SK-N-MC (cell line): ENCODE measurements at regions not wholly inside any gene's neighbourhood (a gene's known extent, or its start where the extent isn't known, plus 50 kb on each side); places are given as distances from the start of the nearest gene placed in this dataset.

Experiments used
- DNase-seq: peaks from one replicate; pipeline ENCODE4 v3.0.0-alpha.2; 2011; ENCODE audit warnings: low read depth, low spot score
- H3K27ac ChIP-seq: fragments of 200-600 bp; sonication (generic); 2 replicates; pipeline ENCODE4 v1.5.1; 2016; ENCODE audit warnings: mixed run types
- H3K36me3 ChIP-seq: fragments of 200-600 bp; sonication (generic); 2 replicates; pipeline ENCODE4 v1.6.1; 2017; ENCODE audit warnings: antibody characterized with exemption, low read length, mixed read lengths; ENCODE audit not compliant: insufficient read depth
- H3K4me3 ChIP-seq: fragments of 200-600 bp; sonication (generic); 2 replicates; pipeline ENCODE4 v1.5.1; 2016
- H3K9ac ChIP-seq: fragments of 200-600 bp; sonication (generic); 2 replicates; pipeline ENCODE4 v1.8.0; 2017; ENCODE audit warnings: mixed run types, mixed read lengths; ENCODE audit not compliant: insufficient read length
- H3K9me3 ChIP-seq: fragments of 200-600 bp; sonication (generic); 2 replicates; pipeline ENCODE4 v1.6.1; 2017; ENCODE audit warnings: low read depth, mild to moderate bottlenecking, antibody characterized with exemption, low read length, moderate library complexity, mixed read lengths
- EZH2 ChIP-seq: fragments of 200-600 bp; sonication (generic); IDR thresholded peaks from one replicate; pipeline ENCODE4 v1.6.1; 2017; ENCODE audit warnings: antibody characterized with exemption
- FOXP2 ChIP-seq: optimal IDR thresholded peaks from 2 replicates; pipeline ENCODE3; 2011; ENCODE audit warnings: mild to moderate bottlenecking, moderate library complexity; ENCODE audit not compliant: insufficient read depth; ENCODE audit errors: extremely low read length, control extremely low read depth
- POLR2AphosphoS5 ChIP-seq: IDR thresholded peaks from 2 replicates; pipeline ENCODE4 v1.6.1; 2012; ENCODE audit warnings: mild to moderate bottlenecking, low read depth, low read length, borderline replicate concordance

GRCh38 chr18:28903306-28903705, 726.4 kb upstream of the CDH2 start:
- no peak overlapping the region for H3K4me3 ChIP-seq
- no peaks in the 10 kb centered on the region for H3K36me3 ChIP-seq
- H3K9me3 ChIP-seq = no peaks in the 10 kb centered on the region
- no peak overlapping the region for H3K27ac ChIP-seq
- no peak for DNase-seq
- no peak overlapping the region for H3K9ac ChIP-seq
- no peak for TF ChIP-seq EZH2
- TF ChIP-seq FOXP2 = no peak
- TF ChIP-seq POLR2AphosphoS5 = no peak

- no peak overlapping the region for H3K9ac ChIP-seq
- H3K27ac ChIP-seq = no peak overlapping the region
- H3K4me3 ChIP-seq = no peak overlapping the region
- no peaks in the 10 kb centered on the region for H3K9me3 ChIP-seq
- TF ChIP-seq EZH2 (no peak), POLR2AphosphoS5 (no peak), FOXP2 (no peak)
- H3K36me3 ChIP-seq = no peaks in the 10 kb centered on the region
- DNase-seq = no peak
Measured at GRCh38 chr18:28890791-28891190, 713.9 kb upstream of the CDH2 start.

- H3K27ac ChIP-seq = no peak overlapping the region
- no peaks in the 10 kb centered on the region for H3K36me3 ChIP-seq
- TF ChIP-seq FOXP2 = no peak
- TF ChIP-seq POLR2AphosphoS5 = no peak
- no peak for TF ChIP-seq EZH2
- no peak for DNase-seq
- H3K4me3 ChIP-seq = no peak overlapping the region
- H3K9ac ChIP-seq = no peak overlapping the region
- no peaks in the 10 kb centered on the region for H3K9me3 ChIP-seq
Measured at GRCh38 chr18:28884304-28884703, 707.4 kb upstream of the CDH2 start.

- H3K9me3 ChIP-seq = no peaks in the 10 kb centered on the region
- H3K36me3 ChIP-seq = no peaks in the 10 kb centered on the region
- H3K4me3 ChIP-seq = no peak overlapping the region
- no peak overlapping the region for H3K9ac ChIP-seq
- no peak for TF ChIP-seq POLR2AphosphoS5
- TF ChIP-seq FOXP2 = no peak
- TF ChIP-seq EZH2 = no peak
- no peak overlapping the region for H3K27ac ChIP-seq
- DNase-seq = no peak
Measured at GRCh38 chr18:28880856-28881255, 703.9 kb upstream of the CDH2 start.

GRCh38 chr18:28875059-28875458, 698.1 kb upstream of the CDH2 start:
- no peaks in the 10 kb centered on the region for H3K36me3 ChIP-seq
- TF ChIP-seq POLR2AphosphoS5 (no peak), FOXP2 (no peak), EZH2 (no peak)
- H3K9me3 ChIP-seq = no peaks in the 10 kb centered on the region
- H3K4me3 ChIP-seq = no peak overlapping the region
- DNase-seq = no peak
- H3K9ac ChIP-seq = no peak overlapping the region
- no peak overlapping the region for H3K27ac ChIP-seq

GRCh38 chr18:28863396-28863795, 686.5 kb upstream of the CDH2 start:
- Histone ChIP-seq H3K9me3 (no peaks in the 10 kb centered on the region), H3K9ac (no peak overlapping the region), H3K4me3 (no peak overlapping the region), H3K36me3 (no peaks in the 10 kb centered on the region), H3K27ac (no peak overlapping the region)
- DNase-seq = no peak
- TF ChIP-seq FOXP2 (no peak), EZH2 (no peak), POLR2AphosphoS5 (no peak)

- no peak overlapping the region for H3K27ac ChIP-seq
- H3K9ac ChIP-seq = no peak overlapping the region
- H3K4me3 ChIP-seq = no peak overlapping the region
- H3K9me3 ChIP-seq = no peaks in the 10 kb centered on the region
- no peak for DNase-seq
- TF ChIP-seq EZH2 = no peak
- TF ChIP-seq FOXP2 = no peak
- TF ChIP-seq POLR2AphosphoS5 = no peak
- H3K36me3 ChIP-seq = no peaks in the 10 kb centered on the region
Measured at GRCh38 chr18:28858248-28858647, 681.3 kb upstream of the CDH2 start.

- DNase-seq = no peak
- Histone ChIP-seq H3K27ac (no peak overlapping the region), H3K9ac (no peak overlapping the region), H3K9me3 (no peaks in the 10 kb centered on the region), H3K36me3 (no peaks in the 10 kb centered on the region), H3K4me3 (no peak overlapping the region)
- TF ChIP-seq EZH2 = no peak
Measured at GRCh38 chr18:28855989-28856388, 679.1 kb upstream of the CDH2 start.

- Histone ChIP-seq H3K9me3 (no peaks in the 10 kb centered on the region), H3K4me3 (no peak overlapping the region), H3K27ac (no peak overlapping the region), H3K9ac (no peak overlapping the region), H3K36me3 (no peaks in the 10 kb centered on the region)
- TF ChIP-seq POLR2AphosphoS5 (no peak), FOXP2 (no peak), EZH2 (no peak)
- DNase-seq = no peak
Measured at GRCh38 chr18:28855524-28855923, 678.6 kb upstream of the CDH2 start.
